Karpas-422 (cell line): ENCODE measurements at regions not wholly inside any gene's neighbourhood (a gene's known extent, or its start where the extent isn't known, plus 50 kb on each side); places are given as distances from the start of the nearest gene placed in this dataset.

Experiments used
- DNase-seq: peaks from one replicate; pipeline ENCODE4 v3.0.0-alpha.2; 2015
- H2AFZ ChIP-seq: fragments of 200-600 bp; sonication (generic); 2 replicates; pipeline ENCODE4 v1.6.1; 2014; ENCODE audit warnings: antibody characterized with exemption, low read length, mixed read lengths
- H3K27ac ChIP-seq: fragments of 200-600 bp; sonication (generic); 2 replicates; pipeline ENCODE4 v1.5.1; 2014; ENCODE audit warnings: mild to moderate bottlenecking, low read length, moderate library complexity
- H3K27me3 ChIP-seq: fragments of 200-600 bp; sonication (generic); 2 replicates; pipeline ENCODE4 v1.6.1; 2014; ENCODE audit warnings: low read length, mixed read lengths
- H3K36me3 ChIP-seq: fragments of 200-600 bp; sonication (generic); 2 replicates; pipeline ENCODE4 v1.6.1; 2014; ENCODE audit warnings: low read length, mixed read lengths; ENCODE audit not compliant: insufficient read depth
- H3K4me1 ChIP-seq: fragments of 200-600 bp; sonication (generic); 2 replicates; pipeline ENCODE4 v1.6.1; 2014; ENCODE audit warnings: mild to moderate bottlenecking, low read length, mixed read lengths
- H3K4me2 ChIP-seq: fragments of 200-600 bp; sonication (generic); 2 replicates; pipeline ENCODE4 v1.6.1; 2014; ENCODE audit warnings: low read length, low read depth, mild to moderate bottlenecking; ENCODE audit not compliant: poor library complexity, severe bottlenecking
- H3K4me3 ChIP-seq: fragments of 200-600 bp; sonication (generic); 2 replicates; pipeline ENCODE4 v1.5.1; 2014; ENCODE audit warnings: mild to moderate bottlenecking, antibody characterized with exemption, low read length, mixed read lengths
- H3K79me2 ChIP-seq: fragments of 200-600 bp; sonication (generic); 2 replicates; pipeline ENCODE4 v1.6.1; 2014; ENCODE audit warnings: mild to moderate bottlenecking, low read length, mixed read lengths
- H3K9ac ChIP-seq: fragments of 200-600 bp; sonication (generic); 2 replicates; pipeline ENCODE4 v1.6.0; 2014; ENCODE audit warnings: low read length
- H3K9me2 ChIP-seq: fragments of 200-600 bp; sonication (generic), shearing (Covaris generic); replicated peaks from 2 replicates; pipeline ENCODE4 v1.6.0; 2014; ENCODE audit warnings: mild to moderate bottlenecking, low read length, moderate library complexity; ENCODE audit not compliant: insufficient read depth
- H3K9me3 ChIP-seq: fragments of 300-700, 200-600 bp; sonication (generic); 2 replicates; pipeline ENCODE4 v1.6.1; 2014; ENCODE audit warnings: low read length, mixed read lengths
- H4K20me1 ChIP-seq: fragments of 200-600 bp; sonication (generic); 2 replicates; pipeline ENCODE4 v1.6.1; 2014; ENCODE audit warnings: mild to moderate bottlenecking, antibody characterized with exemption, low read length, low read depth; ENCODE audit not compliant: insufficient read depth

DNA sequence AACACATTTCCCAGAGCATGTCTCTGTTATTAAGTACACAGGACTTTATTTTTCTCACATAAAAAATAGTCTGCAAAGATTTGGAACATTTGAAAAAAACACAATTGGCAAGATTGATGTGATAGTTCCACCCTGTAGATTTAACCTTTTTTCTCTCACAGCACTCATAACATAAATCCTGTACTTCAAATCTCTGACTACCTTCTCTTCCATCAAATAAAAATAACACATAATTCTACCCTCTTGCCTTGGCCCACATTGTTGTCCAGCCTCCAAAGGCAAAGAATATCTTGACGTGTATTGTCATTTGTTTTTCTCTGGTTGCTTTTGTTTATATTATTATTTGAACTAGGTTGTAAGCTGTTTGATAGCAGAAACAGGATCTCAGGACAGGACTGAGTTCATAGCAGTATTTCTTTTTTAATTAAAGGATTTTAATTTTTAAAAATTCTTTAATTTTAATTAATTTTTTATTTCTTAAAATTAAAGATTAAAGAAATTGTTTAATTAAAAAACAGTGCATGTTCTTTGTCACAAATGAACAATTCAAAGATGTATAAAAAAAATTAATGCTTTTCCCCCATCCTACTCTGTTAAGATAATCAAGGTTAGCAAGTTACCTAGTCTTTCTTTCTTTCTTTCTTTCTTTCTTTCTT is 69.1 kb upstream of the PCSK1 start:
- Histone ChIP-seq H4K20me1 (no peaks in the 10 kb centered on the region), H3K4me1 (no peaks in the 10 kb centered on the region), H3K9ac (no peak overlapping the region), H3K4me3 (no peak overlapping the region), H3K79me2 (no peaks in the 10 kb centered on the region), H2AFZ (no peak overlapping the region), H3K9me2 (no peaks in the 10 kb centered on the region), H3K9me3 (no peaks in the 10 kb centered on the region), H3K27ac (no peak overlapping the region), H3K36me3 (no peaks in the 10 kb centered on the region), H3K27me3 (no peaks in the 10 kb centered on the region), H3K4me2 (no peak overlapping the region)
- no peak for DNase-seq

DNA sequence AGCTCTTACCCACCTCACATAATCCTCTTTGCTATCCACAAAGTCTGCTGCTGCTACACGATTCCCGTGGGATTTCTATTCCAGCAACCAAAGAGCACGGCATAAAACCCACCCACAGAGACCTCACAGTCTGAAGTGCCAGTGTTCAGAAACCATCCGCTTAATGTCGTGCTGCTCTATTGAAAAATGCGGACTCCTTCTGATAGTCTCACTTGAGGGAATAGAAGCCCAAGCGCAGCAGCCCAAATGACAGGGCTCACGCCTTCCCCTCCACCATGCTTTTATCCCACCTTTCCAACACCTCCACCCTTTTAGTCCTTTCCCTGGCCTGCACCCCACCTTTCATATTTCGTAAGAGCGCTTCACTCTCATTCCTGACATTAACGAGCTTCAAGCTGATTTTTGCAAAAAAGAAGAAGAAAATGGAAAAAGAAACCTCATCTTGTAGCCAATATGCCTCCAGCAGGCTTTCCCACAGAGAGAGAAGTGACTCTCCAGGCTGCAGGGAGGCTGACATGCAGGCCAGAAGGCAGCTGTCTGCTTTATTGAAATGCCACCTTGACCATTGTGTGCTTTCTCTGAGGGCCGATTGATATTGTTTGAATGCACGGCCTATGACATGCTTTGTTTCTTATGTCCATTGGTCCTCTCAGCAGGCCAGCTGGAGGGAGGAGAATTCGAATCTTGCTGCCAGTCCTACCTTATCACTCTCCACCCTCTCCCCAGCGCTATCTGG is 70.6 kb upstream of the PCSK1 start:
- Histone ChIP-seq H3K27me3 (no peaks in the 10 kb centered on the region), H3K27ac (no peak overlapping the region), H3K36me3 (no peaks in the 10 kb centered on the region), H3K4me3 (no peak overlapping the region), H3K9me3 (no peaks in the 10 kb centered on the region), H4K20me1 (no peaks in the 10 kb centered on the region), H3K79me2 (no peaks in the 10 kb centered on the region), H3K4me2 (no peak overlapping the region), H3K9me2 (no peaks in the 10 kb centered on the region), H3K9ac (no peak overlapping the region), H3K4me1 (no peaks in the 10 kb centered on the region), H2AFZ (no peak overlapping the region)
- DNase-seq, result no peak

GRCh38 chr5:96506376-96506775 is 73.3 kb upstream of the PCSK1 start:
- no peak for DNase-seq
- Histone ChIP-seq H3K4me1 (no peaks in the 10 kb centered on the region), H3K9me3 (no peaks in the 10 kb centered on the region), H3K27ac (no peak overlapping the region), H3K27me3 (no peaks in the 10 kb centered on the region), H3K79me2 (no peaks in the 10 kb centered on the region), H3K9ac (no peak overlapping the region), H4K20me1 (no peaks in the 10 kb centered on the region), H3K9me2 (no peaks in the 10 kb centered on the region), H3K4me3 (no peak overlapping the region), H3K4me2 (no peak overlapping the region), H2AFZ (no peak overlapping the region), H3K36me3 (no peaks in the 10 kb centered on the region)

DNA sequence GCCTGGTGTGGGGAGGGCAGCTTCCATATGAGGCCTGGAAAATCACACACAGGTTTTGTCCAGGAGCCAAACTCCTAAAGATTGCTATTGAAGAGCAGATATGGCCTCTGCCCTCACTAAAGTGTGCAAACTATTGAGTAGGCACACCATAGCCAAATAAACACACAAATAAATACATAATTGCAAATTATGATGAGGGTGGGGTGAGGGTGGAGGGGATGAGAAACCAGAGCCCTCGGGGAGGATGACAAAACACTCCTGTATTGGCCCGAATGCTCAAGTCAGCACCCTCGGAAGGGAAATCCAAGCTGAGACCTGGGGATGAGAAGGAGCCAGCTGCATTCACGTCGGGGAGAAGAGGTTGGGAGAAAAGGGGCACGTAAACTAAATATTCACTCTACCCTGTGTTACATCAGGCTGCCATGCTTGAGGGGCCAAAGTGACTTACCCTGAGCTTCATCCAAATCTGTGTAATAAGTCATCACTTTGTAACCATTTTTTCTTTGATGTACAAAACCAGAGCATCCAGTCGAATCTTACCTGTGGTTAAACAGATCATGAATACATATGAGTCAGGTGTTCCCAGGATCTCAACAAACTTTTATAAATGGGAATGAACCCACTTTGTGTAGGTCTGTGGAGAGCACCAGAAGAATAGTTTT is 73.9 kb upstream of the PCSK1 start:
- Histone ChIP-seq H3K79me2 (no peaks in the 10 kb centered on the region), H3K9me2 (no peaks in the 10 kb centered on the region), H3K4me3 (no peak overlapping the region), H4K20me1 (no peaks in the 10 kb centered on the region), H3K27me3 (no peaks in the 10 kb centered on the region), H2AFZ (no peak overlapping the region), H3K4me2 (no peak overlapping the region), H3K9ac (no peak overlapping the region), H3K4me1 (no peaks in the 10 kb centered on the region), H3K36me3 (no peaks in the 10 kb centered on the region), H3K9me3 (no peaks in the 10 kb centered on the region), H3K27ac (no peak overlapping the region)
- DNase-seq, result no peak

DNA sequence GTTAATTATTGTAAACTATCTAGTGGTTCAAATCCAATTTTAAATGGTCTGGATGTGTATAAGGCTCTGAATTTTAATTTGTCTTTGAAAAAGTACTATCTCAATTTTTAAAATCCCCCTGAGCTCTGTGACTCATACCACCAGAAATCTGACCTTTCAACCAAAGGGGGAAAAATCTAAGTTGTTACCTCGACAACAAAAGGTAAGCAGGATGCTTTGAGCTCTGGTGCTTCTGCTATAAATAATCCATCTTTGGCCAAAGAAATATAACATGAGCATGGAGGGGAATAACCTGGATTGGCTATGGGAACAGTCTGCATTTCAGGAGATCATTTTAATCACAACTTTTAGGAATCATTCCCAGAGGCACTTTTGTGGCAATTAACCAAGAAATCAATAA is 76.3 kb upstream of the PCSK1 start:
- Histone ChIP-seq H3K4me2 (no peak overlapping the region), H3K9ac (no peak overlapping the region), H4K20me1 (no peaks in the 10 kb centered on the region)

DNA sequence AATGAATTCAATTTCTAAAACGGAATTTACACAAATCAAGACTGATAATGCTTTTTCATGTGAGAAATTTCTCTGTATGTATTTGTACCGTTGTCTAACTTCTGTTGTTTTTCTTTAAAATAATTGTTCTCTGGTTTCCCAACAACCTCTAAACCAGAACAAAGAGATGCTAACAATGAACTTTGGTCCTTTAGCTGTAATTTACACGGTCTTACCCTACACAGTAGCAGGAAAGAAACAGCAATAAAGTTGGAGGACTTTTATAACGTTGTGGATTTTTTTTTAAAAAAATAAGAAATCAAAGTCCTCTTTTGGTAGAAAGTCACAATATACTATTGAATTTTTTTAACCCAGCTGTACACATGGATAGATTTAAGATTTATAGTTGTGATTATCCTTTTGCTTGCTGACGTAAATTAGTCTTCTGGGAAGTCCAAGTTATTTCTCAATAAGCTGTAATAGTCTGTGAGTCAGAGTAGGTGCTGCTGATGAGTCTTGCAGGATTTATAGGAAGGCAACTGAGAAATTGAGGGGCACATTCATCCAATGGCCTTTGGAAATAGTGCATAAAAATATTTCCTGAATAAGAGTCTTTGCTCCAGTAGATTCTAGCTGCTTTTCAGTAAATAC is 76.8 kb upstream of the PCSK1 start:
- H3K9me3 ChIP-seq, result no peaks in the 10 kb centered on the region
- no peak overlapping the region for H3K27ac ChIP-seq
- H3K4me3 ChIP-seq, result no peak overlapping the region
- no peak overlapping the region for H3K4me2 ChIP-seq
- no peak overlapping the region for H2AFZ ChIP-seq
- H3K9me2 ChIP-seq, result no peaks in the 10 kb centered on the region
- H3K36me3 ChIP-seq, result no peaks in the 10 kb centered on the region
- H3K4me1 ChIP-seq, result no peaks in the 10 kb centered on the region
- H3K79me2 ChIP-seq, result no peaks in the 10 kb centered on the region
- no peaks in the 10 kb centered on the region for H3K27me3 ChIP-seq
- no peaks in the 10 kb centered on the region for H4K20me1 ChIP-seq
- no peak overlapping the region for H3K9ac ChIP-seq
- no peak for DNase-seq

More for the DNA sequence above, 76.3 kb upstream of the PCSK1 start:
- Histone ChIP-seq H2AFZ (no peak overlapping the region), H3K36me3 (no peaks in the 10 kb centered on the region), H3K27ac (no peak overlapping the region), H3K4me1 (no peaks in the 10 kb centered on the region), H3K9me3 (no peaks in the 10 kb centered on the region), H3K9me2 (no peaks in the 10 kb centered on the region), H3K4me3 (no peak overlapping the region), H3K79me2 (no peaks in the 10 kb centered on the region), H3K27me3 (no peaks in the 10 kb centered on the region)
- DNase-seq, result no peak

DNA sequence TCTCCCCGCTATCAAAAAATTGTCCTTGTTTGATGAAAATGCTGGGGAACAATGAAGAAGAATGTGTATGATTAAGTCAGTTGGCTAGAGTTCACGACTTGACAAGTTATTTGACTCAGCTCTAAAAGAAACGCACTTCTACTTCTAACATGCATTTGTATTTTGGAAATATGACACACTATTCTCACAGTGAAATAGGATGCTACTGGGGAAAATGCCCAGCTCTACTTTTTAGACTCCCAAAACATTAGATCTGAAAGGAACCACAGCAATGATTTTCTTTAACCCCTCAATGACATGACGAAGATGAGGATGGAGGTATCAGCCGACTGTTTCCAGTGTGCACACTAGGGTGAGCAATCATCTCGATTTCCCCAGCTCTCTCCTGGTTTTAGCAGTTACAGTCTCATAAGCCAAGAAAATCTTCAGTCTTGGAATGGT is 83.6 kb upstream of the PCSK1 start:
- DNase-seq, result no peak
- no peak overlapping the region for H3K4me2 ChIP-seq
- no peaks in the 10 kb centered on the region for H3K4me1 ChIP-seq
- no peaks in the 10 kb centered on the region for H3K79me2 ChIP-seq
- no peak overlapping the region for H3K4me3 ChIP-seq
- H3K9me2 ChIP-seq, result no peaks in the 10 kb centered on the region
- no peaks in the 10 kb centered on the region for H4K20me1 ChIP-seq
- no peak overlapping the region for H2AFZ ChIP-seq
- H3K27me3 ChIP-seq, result no peaks in the 10 kb centered on the region
- no peak overlapping the region for H3K9ac ChIP-seq
- no peak overlapping the region for H3K27ac ChIP-seq
- H3K9me3 ChIP-seq, result no peaks in the 10 kb centered on the region
- H3K36me3 ChIP-seq, result no peaks in the 10 kb centered on the region

- H3K36me3 ChIP-seq, result no peaks in the 10 kb centered on the region
- H3K27ac ChIP-seq, result no peak overlapping the region
- H3K9me3 ChIP-seq, result no peaks in the 10 kb centered on the region
- no peak overlapping the region for H3K4me2 ChIP-seq
- H3K4me3 ChIP-seq, result no peak overlapping the region
- no peaks in the 10 kb centered on the region for H3K27me3 ChIP-seq
- no peak overlapping the region for H3K9ac ChIP-seq
- H2AFZ ChIP-seq, result no peak overlapping the region
- H3K79me2 ChIP-seq, result no peaks in the 10 kb centered on the region
- DNase-seq, result no peak
- H3K4me1 ChIP-seq, result no peaks in the 10 kb centered on the region
- H3K9me2 ChIP-seq, result no peaks in the 10 kb centered on the region
- H4K20me1 ChIP-seq, result no peaks in the 10 kb centered on the region
These were observed 84.2 kb upstream of the PCSK1 start for GRCh38 chr5:96517295-96517694.
